B cell (primary cell): ENCODE measurements at regions not wholly inside any gene's neighbourhood (a gene's known extent, or its start where the extent isn't known, plus 50 kb on each side); places are given as distances from the start of the nearest gene placed in this dataset.

Experiments
- CTCF ChIP-seq: fragments of 200-600 bp; IDR thresholded peaks from one replicate; pipeline ENCODE4 v1.8.0; 2022; ENCODE audit warnings: antibody characterized with exemption, mild to moderate bottlenecking
- EZH2 ChIP-seq: IDR thresholded peaks from 2 replicates; pipeline ENCODE4 v1.6.1; 2012; ENCODE audit warnings: borderline replicate concordance, low read depth, mild to moderate bottlenecking, moderate library complexity, low read length; ENCODE audit not compliant: insufficient read depth, poor library complexity, severe bottlenecking

GRCh38 chr13:65929436-65929835, 1300.7 kb downstream of the PCDH9 start:
- TF ChIP-seq CTCF = no peak
- TF ChIP-seq EZH2 = no peak
